HUES48 (cell line): ENCODE measurements at regions not wholly inside any gene's neighbourhood (a gene's known extent, or its start where the extent isn't known, plus 50 kb on each side); places are given as distances from the start of the nearest gene placed in this dataset.

Experiments used
- H3K27ac ChIP-seq: one replicate; pipeline ENCODE4 v1.7.0; 2013; ENCODE audit warnings: low read depth, low read length, inconsistent platforms
- H3K27me3 ChIP-seq: 2 replicates; pipeline ENCODE4 v1.6.1; 2013; ENCODE audit warnings: mild to moderate bottlenecking, low read length; ENCODE audit not compliant: control insufficient read depth, insufficient read depth
- H3K36me3 ChIP-seq: 2 replicates; pipeline ENCODE4 v1.6.1; 2013; ENCODE audit warnings: low read length; ENCODE audit not compliant: control insufficient read depth, insufficient read depth
- H3K4me1 ChIP-seq: 2 replicates; pipeline ENCODE4 v1.6.1; 2013; ENCODE audit warnings: mild to moderate bottlenecking, low read length; ENCODE audit not compliant: control insufficient read depth, insufficient read depth
- H3K4me3 ChIP-seq: 2 replicates; pipeline ENCODE4 v1.5.1; 2013; ENCODE audit warnings: mild to moderate bottlenecking, low read depth, low read length
- H3K9ac ChIP-seq: 2 replicates; pipeline ENCODE4 v1.6.1; 2013; ENCODE audit warnings: mild to moderate bottlenecking, low read depth, low read length, moderate library complexity
- H3K9me3 ChIP-seq: 2 replicates; pipeline ENCODE4 v1.6.1; 2013; ENCODE audit warnings: low read length; ENCODE audit not compliant: control insufficient read depth, insufficient read depth

DNA sequence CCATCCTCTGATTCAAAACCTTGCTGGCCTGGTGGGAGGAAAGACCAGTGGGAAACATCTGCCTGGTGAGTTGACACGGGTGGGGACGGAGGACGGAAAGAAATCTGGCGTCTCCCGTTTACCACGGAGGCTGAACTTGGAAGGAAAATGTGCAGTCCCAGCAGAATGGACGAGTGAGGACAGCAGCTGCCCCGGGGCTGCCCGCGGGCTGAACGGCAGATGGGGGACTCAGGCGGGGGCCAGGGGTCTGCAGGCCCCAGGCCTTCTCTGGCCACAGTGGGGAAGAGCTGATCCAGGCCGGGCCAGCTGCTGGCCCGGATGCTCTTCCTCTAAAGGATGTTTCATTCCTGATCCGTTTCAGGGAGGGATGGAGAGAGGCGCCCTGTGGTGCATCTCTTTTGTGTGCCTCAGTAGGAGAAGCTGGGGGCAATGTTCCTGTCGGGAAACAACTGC, 147.5 kb upstream of the CHST15 start:
- H3K4me1 ChIP-seq: peaks cover 6% of the 10 kb centered on the region
- peak overlapping the region; percentile 26 for H3K27ac ChIP-seq
- H3K9me3 ChIP-seq: no peaks in the 10 kb centered on the region
- no peaks in the 10 kb centered on the region for H3K27me3 ChIP-seq
- no peaks in the 10 kb centered on the region for H3K36me3 ChIP-seq
- no peak overlapping the region for H3K4me3 ChIP-seq
- no peak overlapping the region for H3K9ac ChIP-seq

DNA sequence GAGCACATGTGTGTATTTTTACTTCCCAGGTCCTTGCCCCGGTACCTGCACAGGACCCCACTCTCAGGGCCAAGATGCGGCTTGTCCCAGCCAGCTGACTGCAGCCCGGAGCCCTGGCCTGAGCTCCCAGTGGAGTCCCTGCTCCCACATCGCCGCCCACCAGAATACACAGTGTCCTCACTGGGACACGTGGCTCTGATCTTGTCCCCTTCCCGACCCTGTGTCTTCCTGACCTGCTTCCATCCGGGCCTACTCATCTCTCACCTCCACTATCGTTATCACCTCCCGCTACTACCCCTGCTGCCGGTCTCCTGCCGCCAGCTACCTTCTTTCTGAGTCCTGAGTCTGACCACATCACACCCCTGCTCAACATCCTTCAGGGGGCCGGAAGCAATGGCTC, 146.3 kb upstream of the CHST15 start:
- Histone ChIP-seq H3K9me3 (no peaks in the 10 kb centered on the region), H3K27me3 (no peaks in the 10 kb centered on the region), H3K4me1 (peaks cover 6% of the 10 kb centered on the region), H3K9ac (no peak overlapping the region), H3K4me3 (no peak overlapping the region), H3K36me3 (no peaks in the 10 kb centered on the region), H3K27ac (no peak overlapping the region)

DNA sequence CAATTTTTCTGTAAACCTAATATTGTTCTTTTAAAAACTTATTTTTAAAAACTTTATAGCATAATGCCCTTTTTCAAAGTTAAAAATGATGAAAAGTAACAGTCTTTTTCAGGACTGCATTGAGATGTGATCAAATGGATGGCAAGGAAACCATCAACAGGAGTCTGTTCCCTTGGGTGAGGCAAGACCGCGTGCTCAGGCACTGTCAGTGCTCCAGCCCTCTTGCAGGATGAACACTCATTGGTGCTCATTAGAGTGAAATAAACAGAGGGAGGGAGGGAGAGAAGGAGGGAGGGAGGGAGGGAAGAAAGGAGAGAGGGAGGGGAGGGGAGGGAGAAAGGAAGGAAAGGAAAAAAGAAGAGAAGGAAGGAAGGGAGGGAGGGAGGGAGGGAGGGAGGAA, 145.7 kb upstream of the CHST15 start:
- Histone ChIP-seq H3K27ac (no peak overlapping the region), H3K4me3 (no peak overlapping the region), H3K27me3 (no peaks in the 10 kb centered on the region), H3K4me1 (peaks cover 6% of the 10 kb centered on the region), H3K9me3 (no peaks in the 10 kb centered on the region), H3K36me3 (no peaks in the 10 kb centered on the region), H3K9ac (no peak overlapping the region)

DNA sequence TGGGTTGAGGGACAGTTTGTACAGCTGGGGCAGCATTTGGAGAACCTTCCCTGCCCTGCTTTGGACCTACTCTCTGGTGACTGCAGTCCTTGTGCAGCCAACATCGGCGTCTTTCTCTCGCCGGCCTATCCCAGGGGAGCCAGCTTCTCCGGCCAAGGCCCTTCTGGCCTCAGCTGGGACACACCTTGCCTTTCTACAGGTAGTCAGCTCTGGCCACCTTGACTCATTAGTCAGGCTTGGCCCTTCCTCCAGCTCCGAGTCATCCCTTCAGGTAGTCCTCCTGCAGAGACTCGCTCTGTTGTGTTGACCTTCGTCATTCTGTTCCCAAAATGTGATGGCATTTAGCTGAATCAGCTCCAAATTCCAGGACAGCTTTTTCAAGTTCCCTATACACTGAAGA, 145.0 kb upstream of the CHST15 start:
- no peaks in the 10 kb centered on the region for H3K36me3 ChIP-seq
- no peaks in the 10 kb centered on the region for H3K27me3 ChIP-seq
- no peak overlapping the region for H3K9ac ChIP-seq
- H3K27ac ChIP-seq: no peak overlapping the region
- H3K4me3 ChIP-seq: no peak overlapping the region
- H3K9me3 ChIP-seq: no peaks in the 10 kb centered on the region
- peaks cover 6% of the 10 kb centered on the region for H3K4me1 ChIP-seq

DNA sequence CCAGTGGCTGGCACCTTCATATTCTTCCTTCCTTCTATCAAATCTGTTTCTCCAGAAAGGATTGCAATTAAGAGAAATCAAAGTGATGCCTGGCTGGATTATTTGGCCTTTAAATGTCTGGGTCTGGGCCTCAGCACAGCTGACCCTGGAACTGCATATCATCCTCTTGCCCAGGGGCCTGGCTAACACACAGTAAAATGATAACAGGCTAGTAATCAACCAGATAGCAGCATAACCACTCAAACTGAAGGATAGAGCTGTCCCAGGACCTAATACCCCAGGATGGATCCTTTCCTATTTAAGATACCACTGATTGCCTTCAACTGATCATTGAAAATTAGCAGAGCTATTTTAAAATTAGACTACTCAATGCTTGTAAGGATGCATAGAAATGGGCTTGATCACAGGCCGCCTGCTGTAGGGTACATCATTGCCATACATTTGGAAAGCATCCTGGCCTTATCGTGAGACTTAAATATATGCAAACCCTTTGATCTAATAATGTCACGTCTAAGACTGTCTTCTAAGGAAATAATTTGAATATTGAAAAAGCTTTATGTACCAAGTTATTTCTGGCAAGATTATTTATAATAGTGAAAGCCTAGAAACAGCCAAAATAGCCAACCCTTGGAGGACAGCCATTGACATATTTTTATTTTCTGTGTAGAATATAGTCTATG, 144.0 kb upstream of the CHST15 start:
- H3K4me3 ChIP-seq: no peak overlapping the region
- H3K27me3 ChIP-seq: no peaks in the 10 kb centered on the region
- no peak overlapping the region for H3K27ac ChIP-seq
- peaks cover 6% of the 10 kb centered on the region for H3K4me1 ChIP-seq
- H3K9me3 ChIP-seq: no peaks in the 10 kb centered on the region
- H3K36me3 ChIP-seq: no peaks in the 10 kb centered on the region
- H3K9ac ChIP-seq: no peak overlapping the region

DNA sequence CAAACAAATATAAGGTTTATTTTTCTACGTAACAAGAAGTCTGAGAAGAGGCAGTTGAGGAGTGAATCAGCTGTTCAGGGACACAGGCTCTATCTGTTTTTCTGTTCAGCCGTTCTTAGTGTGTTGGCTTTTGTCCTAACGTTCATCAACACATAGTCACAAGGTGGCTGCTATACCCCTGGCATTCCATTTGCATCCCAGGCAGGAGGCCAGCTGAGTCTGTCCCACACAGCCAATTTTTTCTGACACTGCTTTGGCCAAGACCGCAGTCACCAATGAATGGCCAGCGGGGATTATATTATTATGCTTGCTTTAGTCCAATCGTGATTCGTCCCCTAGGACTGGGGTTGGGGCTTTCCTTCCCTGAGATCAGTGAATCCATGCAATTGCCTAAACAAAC, 143.4 kb upstream of the CHST15 start:
- H3K27me3 ChIP-seq: no peaks in the 10 kb centered on the region
- H3K4me3 ChIP-seq: no peak overlapping the region
- no peak overlapping the region for H3K9ac ChIP-seq
- H3K36me3 ChIP-seq: no peaks in the 10 kb centered on the region
- H3K9me3 ChIP-seq: no peaks in the 10 kb centered on the region
- no peak overlapping the region for H3K27ac ChIP-seq
- peaks cover 6% of the 10 kb centered on the region for H3K4me1 ChIP-seq

DNA sequence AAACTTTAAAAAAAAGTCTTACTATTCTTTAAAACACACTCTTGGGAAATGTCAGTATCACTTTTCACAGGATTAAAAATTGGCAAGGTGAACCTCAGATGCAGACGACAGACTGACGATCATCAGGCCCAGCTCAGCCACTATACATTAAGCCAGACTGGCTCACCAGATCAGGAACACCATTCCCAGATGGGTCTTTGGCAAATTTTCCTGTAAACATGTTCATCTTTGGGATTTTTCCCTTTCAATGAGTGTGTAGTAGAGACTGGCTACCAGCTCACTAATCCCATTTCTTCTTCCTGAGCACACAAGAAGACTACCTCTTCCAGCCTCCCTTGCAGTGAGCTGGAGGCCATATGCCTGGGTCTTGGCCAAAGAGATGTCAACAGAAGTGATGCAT, 142.7 kb upstream of the CHST15 start:
- Histone ChIP-seq H3K9me3 (no peaks in the 10 kb centered on the region), H3K9ac (no peak overlapping the region), H3K4me3 (no peak overlapping the region), H3K36me3 (no peaks in the 10 kb centered on the region), H3K4me1 (peaks cover 6% of the 10 kb centered on the region), H3K27me3 (no peaks in the 10 kb centered on the region), H3K27ac (no peak overlapping the region)

DNA sequence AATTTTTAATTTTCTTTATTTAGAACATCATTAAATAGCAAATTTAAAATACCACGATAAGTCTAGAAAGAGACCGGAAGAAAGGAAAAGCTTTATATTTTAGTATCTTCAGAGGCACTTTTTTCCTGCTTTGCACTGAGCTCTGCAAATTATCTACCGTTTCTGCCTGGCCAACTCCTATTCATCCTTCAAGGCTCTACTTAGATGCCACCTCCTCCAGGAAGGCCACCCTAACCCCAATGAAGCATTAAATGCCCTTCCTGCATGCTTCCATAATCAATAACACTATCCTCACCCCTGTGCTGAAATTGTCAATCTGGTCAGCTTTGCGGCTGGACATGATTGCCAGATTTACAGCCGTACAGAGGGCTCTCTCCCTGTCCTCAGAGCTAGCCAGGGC, 141.8 kb upstream of the CHST15 start:
- Histone ChIP-seq H3K27ac (no peak overlapping the region), H3K9me3 (0 out of 2 replicates have a peak, but pooled peaks cover 3% of the 10 kb centered on the region), H3K27me3 (no peaks in the 10 kb centered on the region), H3K36me3 (no peaks in the 10 kb centered on the region), H3K4me3 (no peak overlapping the region), H3K9ac (no peak overlapping the region), H3K4me1 (peaks cover 3% of the 10 kb centered on the region; the same call in 1 of the 2 replicates)

DNA sequence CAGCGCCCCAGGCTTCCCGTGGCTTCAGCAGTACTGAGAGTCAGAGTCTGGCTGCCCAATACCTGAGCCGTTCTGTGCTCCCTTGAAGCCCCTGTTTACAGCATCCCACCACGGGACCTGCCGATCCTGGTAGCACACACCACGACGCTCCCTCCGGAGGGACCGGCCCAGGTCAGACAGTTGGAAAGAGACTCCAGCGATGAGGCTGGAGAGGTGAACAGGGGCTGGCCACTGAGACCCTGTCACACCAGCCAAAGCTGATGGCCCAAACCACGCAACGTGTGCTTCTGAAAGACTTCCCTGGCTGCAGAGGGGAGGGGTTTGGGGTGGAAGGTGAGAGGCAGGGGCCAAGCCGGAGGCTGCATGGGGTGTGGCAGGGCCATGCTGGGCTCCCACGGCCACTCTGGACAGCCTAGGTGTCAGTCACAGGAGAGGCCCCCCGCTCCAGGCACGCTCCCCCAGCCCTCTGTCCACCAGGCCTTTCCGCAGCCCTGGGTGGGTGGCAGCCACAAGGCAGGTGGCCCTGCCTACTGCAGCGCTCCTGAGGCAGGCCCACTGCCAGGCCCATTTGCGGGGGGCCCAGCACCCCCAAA, 140.2 kb upstream of the CHST15 start:
- Histone ChIP-seq H3K9ac (no peak overlapping the region), H3K36me3 (no peaks in the 10 kb centered on the region), H3K9me3 (peaks cover 14% of the 10 kb centered on the region), H3K27ac (no peak overlapping the region), H3K4me3 (no peak overlapping the region), H3K4me1 (peaks cover 3% of the 10 kb centered on the region; the same call in 1 of the 2 replicates), H3K27me3 (no peaks in the 10 kb centered on the region)

DNA sequence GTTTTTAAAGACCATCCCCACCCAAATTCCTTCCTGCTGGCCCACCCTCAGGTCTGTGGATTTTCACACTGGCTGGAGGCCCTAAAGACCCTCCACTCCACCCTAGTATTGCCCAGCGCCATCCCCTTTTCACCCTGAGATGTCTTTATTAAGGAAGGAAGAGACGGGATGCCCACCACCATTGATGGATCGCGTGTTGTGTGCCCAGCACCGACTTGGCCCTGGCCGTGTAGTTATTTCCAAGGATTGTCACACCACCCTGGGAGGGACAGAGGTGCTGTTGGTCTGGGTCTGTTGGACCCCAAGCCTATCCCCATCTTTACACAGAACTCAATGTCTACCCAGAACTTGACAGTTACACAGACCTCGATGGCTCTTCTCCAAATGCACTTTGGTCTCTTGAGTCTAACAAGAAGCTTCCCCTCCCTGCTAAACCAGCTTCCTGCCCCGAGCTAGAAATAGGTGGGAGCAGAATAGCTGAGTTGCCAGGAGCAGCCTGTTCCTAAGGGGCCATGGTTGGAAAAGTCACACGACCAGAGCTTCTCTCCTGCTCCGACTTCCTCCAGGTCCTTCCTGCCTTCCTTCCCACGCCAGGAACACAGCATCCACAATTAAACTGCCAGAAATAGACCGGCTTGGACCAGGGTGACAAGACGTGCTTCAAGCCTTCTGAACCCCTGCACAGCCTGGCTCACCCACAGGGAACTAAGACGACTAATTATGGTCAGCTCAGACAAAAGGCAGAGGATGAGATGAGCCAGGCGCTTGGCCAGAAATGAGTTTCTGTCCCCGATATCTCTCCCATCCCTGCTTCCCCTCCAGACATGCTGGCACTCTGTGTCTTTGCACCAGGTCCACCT, 139.5 kb upstream of the CHST15 start:
- no peaks in the 10 kb centered on the region for H3K36me3 ChIP-seq
- H3K9me3 ChIP-seq: peaks cover 14% of the 10 kb centered on the region
- H3K4me3 ChIP-seq: no peak overlapping the region
- no peak overlapping the region for H3K9ac ChIP-seq
- no peak overlapping the region for H3K27ac ChIP-seq
- H3K27me3 ChIP-seq: no peaks in the 10 kb centered on the region
- H3K4me1 ChIP-seq: no peaks in the 10 kb centered on the region
